Endothelial cell of umbilical vein (primary cell): ENCODE measurements at regions not wholly inside any gene's neighbourhood (a gene's known extent, or its start where the extent isn't known, plus 50 kb on each side); places are given as distances from the start of the nearest gene placed in this dataset.

Experiments used
- BruUV-seq: library from RNA; stranded (reverse); fragments of 400-500 nt; replicated peaks from 2 replicates; lab custom pipeline; 2021; lab: Mats Ljungman, UMichigan
- CTCF ChIA-PET: fragments of 300-600, 350-600 bp; sonication (Branson Sonifier 250); formaldehyde crosslinking; loops from one replicate; lab custom pipeline; 2021; ENCODE audit warnings: antibody characterized with exemption, inconsistent platforms; lab: Charles Lee
- POLR2A ChIA-PET: fragments of 300-600, 350-600 bp; sonication (Branson Sonifier 250); formaldehyde crosslinking; loops from one replicate; lab custom pipeline; 2021; ENCODE audit warnings: antibody characterized with exemption, inconsistent platforms; lab: Charles Lee
- DNase-seq: peaks from one replicate; pipeline ENCODE4 v3.0.0-alpha.2; 2011; ENCODE audit warnings: low read depth, low spot score
- FAIRE-seq: peaks from 2 replicates; lab custom pipeline; 2011; peaks lifted over from hg19 to GRCh38; lab: Jason Lieb, UNC
- H2AFZ ChIP-seq: 2 replicates; pipeline ENCODE4 v1.6.0; 2012; ENCODE audit warnings: low read depth, low read length, control low read depth, inconsistent platforms
- H3K27ac ChIP-seq: 2 replicates; pipeline ENCODE4 v1.5.1; 2011; ENCODE audit warnings: low read depth, mild to moderate bottlenecking, control low read depth, low read length, moderate library complexity; ENCODE audit not compliant: insufficient read depth
- H3K27me3 ChIP-seq, 2 experiments: 2 replicates each; pipeline versions ENCODE4 v1.6.0 to v1.6.1; 2011; ENCODE audit warnings: low read length in 2 of 2, mixed read lengths in 1 of 2; ENCODE audit not compliant: control insufficient read depth in 2 of 2, insufficient read depth in 2 of 2
- H3K36me3 ChIP-seq, 2 experiments: 2 replicates in 1 of 2; 3 replicates in 1 of 2; pipeline ENCODE4 v1.5.1; 2011; ENCODE audit warnings: low read length in 2 of 2, mild to moderate bottlenecking in 1 of 2, moderate library complexity in 1 of 2; ENCODE audit not compliant: control insufficient read depth in 2 of 2, insufficient read depth in 2 of 2; ENCODE audit errors: extremely low read depth in 1 of 2
- H3K4me1 ChIP-seq: 3 replicates; pipeline ENCODE4 v1.5.1; 2011; ENCODE audit warnings: mild to moderate bottlenecking, low read length; ENCODE audit not compliant: control insufficient read depth, insufficient read depth; ENCODE audit errors: extremely low read depth
- H3K4me2 ChIP-seq: 2 replicates; pipeline ENCODE4 v1.6.1; 2011; ENCODE audit warnings: low read length, control low read depth, mixed read lengths; ENCODE audit not compliant: insufficient read depth
- H3K4me3 ChIP-seq, 3 experiments: fragments of 200-600 bp in 1 of 3; sonication (generic), shearing (Covaris generic) in 1 of 3; replicated peaks in 1 of 3; 2 replicates each; pipeline ENCODE4 v1.5.1; 2011 to 2016; ENCODE audit warnings: control low read depth in 3 of 3, low read length in 3 of 3, mild to moderate bottlenecking in 2 of 3, inconsistent platforms in 1 of 3, low read depth in 1 of 3, moderate library complexity in 1 of 3; ENCODE audit not compliant: insufficient read depth in 1 of 3
- H3K79me2 ChIP-seq: 2 replicates; pipeline ENCODE4 v1.6.0; 2012; ENCODE audit warnings: low read length, inconsistent platforms; ENCODE audit not compliant: control insufficient read depth, insufficient read depth
- H3K9ac ChIP-seq: replicated peaks from 2 replicates; pipeline ENCODE3; 2011; ENCODE audit warnings: low read length, control low read depth; ENCODE audit not compliant: insufficient read depth; ENCODE audit errors: extremely low read depth
- H3K9me1 ChIP-seq: replicated peaks from 3 replicates; pipeline ENCODE4 v1.6.0; 2011; ENCODE audit warnings: mild to moderate bottlenecking, low read length; ENCODE audit not compliant: control insufficient read depth, insufficient read depth; ENCODE audit errors: extremely low read depth
- H3K9me3 ChIP-seq: replicated peaks from 2 replicates; pipeline ENCODE4 v1.5.1; 2012; ENCODE audit warnings: low read length, inconsistent platforms; ENCODE audit not compliant: control insufficient read depth, insufficient read depth
- H4K20me1 ChIP-seq: replicated peaks from 2 replicates; pipeline ENCODE3; 2011; ENCODE audit warnings: mild to moderate bottlenecking, low read length; ENCODE audit not compliant: control insufficient read depth, insufficient read depth; ENCODE audit errors: extremely low read depth
- CTCF ChIP-seq, 2 donors: IDR thresholded peaks; 1 replicate in 1 of 2; 2 replicates in 1 of 2; pipeline ENCODE4 v1.5.1; 2011; ENCODE audit warnings: low read length in 2 of 2, mild to moderate bottlenecking in 2 of 2, moderate library complexity in 2 of 2, control low read depth in 1 of 2, inconsistent platforms in 1 of 2, low read depth in 1 of 2; ENCODE audit not compliant: insufficient read depth in 1 of 2; ENCODE audit errors: extremely low read depth in 1 of 2
- EZH2 ChIP-seq: IDR thresholded peaks from 2 replicates; pipeline ENCODE4 v1.6.1; 2012; ENCODE audit warnings: borderline replicate concordance, low read depth, mild to moderate bottlenecking, moderate library complexity, low read length, inconsistent platforms; ENCODE audit not compliant: severe bottlenecking
- FOS ChIP-seq: IDR thresholded peaks from 2 replicates; pipeline ENCODE4 v1.6.1; 2011; ENCODE audit warnings: mild to moderate bottlenecking, low read length, moderate library complexity, borderline replicate concordance; ENCODE audit not compliant: insufficient read depth
- GATA2 ChIP-seq: IDR thresholded peaks from 2 replicates; pipeline ENCODE4 v1.7.0; 2011; ENCODE audit warnings: low read depth, mild to moderate bottlenecking, moderate library complexity, mixed read lengths, low read length; ENCODE audit not compliant: insufficient read length, insufficient read depth
- JUN ChIP-seq: IDR thresholded peaks from 2 replicates; pipeline ENCODE4 v1.6.1; 2011; ENCODE audit warnings: borderline replicate concordance, low read depth; ENCODE audit not compliant: insufficient read length, insufficient read depth
- MAX ChIP-seq: IDR thresholded peaks from 2 replicates; pipeline ENCODE4 v1.6.1; 2011; ENCODE audit not compliant: insufficient read depth, insufficient read length
- MYC ChIP-seq: IDR thresholded peaks from one replicate; pipeline ENCODE4 v1.6.1; 2011; ENCODE audit warnings: mild to moderate bottlenecking, low read depth, low read length
- POLR2A ChIP-seq: IDR thresholded peaks from 2 replicates; pipeline ENCODE4 v1.6.1; 2012; ENCODE audit warnings: low read depth, mild to moderate bottlenecking, control low read depth, low read length
- POLR2AphosphoS5 ChIP-seq: IDR thresholded peaks from 2 replicates; pipeline ENCODE4 v1.6.1; 2012; ENCODE audit warnings: low read depth, mild to moderate bottlenecking, control low read depth, low read length, moderate library complexity; ENCODE audit not compliant: insufficient read depth
- dilution Hi-C: fragments of 300-500 bp; cut with MboI; formaldehyde crosslinking; loops from one replicate; pipeline ENCODE4 v1.15.0; 2019; ENCODE audit warnings: low sequenced_read_pairs; ENCODE audit not compliant: extremely low pct_ligation_motif_present
- intact Hi-C: fragments of 100-400 bp; cut with micrococcal nuclease; formaldehyde crosslinking; loops from one replicate; pipeline ENCODE4 v1.10.0; 2022

DNA sequence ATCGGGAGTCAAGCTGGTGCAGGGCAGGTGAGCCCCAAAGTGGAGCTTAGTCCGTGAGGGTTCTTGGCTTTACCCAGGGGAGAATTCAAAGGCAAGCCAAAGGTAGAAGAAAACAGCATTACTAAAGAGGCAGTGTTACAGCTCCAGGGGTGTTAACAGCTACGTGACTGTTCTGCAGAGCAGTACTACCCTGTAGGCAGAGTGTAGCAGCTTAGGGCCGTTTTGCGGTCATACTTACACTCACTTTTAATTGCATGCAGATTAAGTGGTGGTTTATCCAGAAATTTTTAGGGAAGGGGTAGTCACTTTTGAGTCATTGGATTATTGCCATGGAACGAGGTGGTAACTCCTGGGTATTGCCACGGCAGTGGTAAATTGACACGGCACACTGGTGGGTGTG lies 482.2 kb downstream of the SLITRK5 start:
- intact Hi-C loops (no loop called here), dilution Hi-C loops (no loop called here)
- no peak for FAIRE-seq
- no peaks in the 10 kb centered on the region for H3K36me3 ChIP-seq
- H3K27me3 ChIP-seq: no peaks in the 10 kb centered on the region
- no TSS peak for BruUV-seq
- TF ChIP-seq MYC: no peak
- no peak for TF ChIP-seq JUN
- TF ChIP-seq EZH2: no peak
- no peak for TF ChIP-seq POLR2A
- no peak for TF ChIP-seq CTCF (IDR thresholded peaks at IDR 0.05; ENCODE audit: extremely low read depth in 1 of 2, insufficient read depth in 1 of 2, low read depth in 1 of 2, low read length in 2 of 2)
- no peak for TF ChIP-seq MAX
- no peak for TF ChIP-seq GATA2
- TF ChIP-seq FOS: no peak
- no peak for TF ChIP-seq POLR2AphosphoS5
- no peak overlapping the region for H3K4me2 ChIP-seq
- H2AFZ ChIP-seq: no peak overlapping the region
- H3K4me1 ChIP-seq: no peaks in the 10 kb centered on the region
- H4K20me1 ChIP-seq: no peaks in the 10 kb centered on the region
- no peaks in the 10 kb centered on the region for H3K9me1 ChIP-seq
- no peak overlapping the region for H3K4me3 ChIP-seq
- ChIA-PET CTCF (no interaction called here), POLR2A (no interaction called here)
- H3K79me2 ChIP-seq: no peaks in the 10 kb centered on the region
- H3K9me3 ChIP-seq: peaks cover 2% of the 10 kb centered on the region
- no peak overlapping the region for H3K9ac ChIP-seq
- DNase-seq: no peak
- H3K27ac ChIP-seq: no peak overlapping the region
